HS-27A (cell line): ENCODE measurements at regions not wholly inside any gene's neighbourhood (a gene's known extent, or its start where the extent isn't known, plus 50 kb on each side); places are given as distances from the start of the nearest gene placed in this dataset.
"Not testable (repeated sequence)": the region's sequence is repeated elsewhere in the genome, so short reads cannot be mapped to it uniquely, and the experiment has no call there.

ENCODE experiments used
- DNase-seq: peaks from one replicate; pipeline ENCODE4 v3.0.0-alpha.2; 2012; ENCODE audit warnings: low read depth, missing footprints

DNA sequence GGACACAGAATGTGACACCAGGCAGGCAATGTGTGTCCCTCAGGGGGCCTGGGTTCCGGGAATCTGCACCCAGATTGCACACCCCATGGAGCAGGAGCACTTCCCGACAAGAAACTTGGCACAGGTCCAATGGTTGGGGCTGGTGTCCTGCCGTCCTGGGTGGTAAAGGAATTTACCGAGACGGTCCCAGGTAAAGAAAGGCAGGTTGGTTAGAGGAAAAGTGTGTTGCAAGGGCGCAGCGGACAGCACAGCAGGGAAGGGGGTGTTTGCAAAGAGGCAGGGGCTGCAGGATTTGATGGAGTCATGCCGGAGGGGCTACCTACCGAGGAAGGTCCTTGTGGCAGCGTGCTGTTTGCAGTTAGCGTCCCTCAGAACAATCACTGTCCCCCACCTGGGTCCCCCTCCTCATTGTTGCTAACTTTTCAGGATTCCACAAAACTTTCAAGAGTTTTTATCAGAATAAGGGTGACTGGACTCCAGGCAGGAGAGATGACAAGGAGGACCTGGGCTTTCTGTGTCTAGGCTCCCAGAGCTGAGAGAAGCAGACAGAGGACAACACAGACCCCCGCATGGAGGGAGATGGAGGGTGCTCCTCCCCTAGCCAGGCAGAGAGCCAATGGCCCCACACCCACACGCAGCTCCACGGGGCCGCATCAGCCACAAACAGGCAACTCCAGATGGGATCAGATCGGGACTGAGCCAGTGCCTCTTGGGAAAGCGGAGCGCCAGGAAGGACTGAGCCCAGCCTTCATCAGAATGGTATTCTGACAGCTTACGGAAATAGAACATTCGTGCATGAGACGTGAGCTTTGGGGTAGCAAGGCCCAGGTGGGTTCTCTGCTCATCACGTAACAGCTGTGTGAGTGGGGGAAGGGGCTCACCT is 1423.9 kb downstream of the BRD1 start:
- DNase-seq, result no peak

DNA sequence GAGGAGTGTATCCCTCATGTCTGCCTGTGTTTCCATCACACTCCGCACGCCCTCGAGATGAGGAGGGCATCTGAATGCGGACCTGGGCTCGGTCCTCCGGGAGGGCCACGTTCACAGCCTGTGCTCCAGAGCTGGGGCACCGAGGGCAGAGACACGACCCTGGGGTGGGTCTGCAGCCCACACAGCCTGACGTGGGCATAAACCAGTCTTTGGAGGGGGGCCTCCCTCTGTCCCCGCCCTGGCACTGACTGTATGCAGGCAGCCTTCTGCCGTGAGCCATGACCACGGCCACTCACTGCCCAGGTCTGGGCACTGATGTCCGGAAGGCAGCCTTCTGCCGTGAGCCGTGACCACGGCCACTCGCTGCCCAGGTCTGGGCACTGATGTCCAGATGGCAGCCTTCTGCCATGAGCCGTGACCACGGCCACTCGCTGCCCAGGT is 1425.1 kb downstream of the BRD1 start:
- DNase-seq, result no peak

DNA sequence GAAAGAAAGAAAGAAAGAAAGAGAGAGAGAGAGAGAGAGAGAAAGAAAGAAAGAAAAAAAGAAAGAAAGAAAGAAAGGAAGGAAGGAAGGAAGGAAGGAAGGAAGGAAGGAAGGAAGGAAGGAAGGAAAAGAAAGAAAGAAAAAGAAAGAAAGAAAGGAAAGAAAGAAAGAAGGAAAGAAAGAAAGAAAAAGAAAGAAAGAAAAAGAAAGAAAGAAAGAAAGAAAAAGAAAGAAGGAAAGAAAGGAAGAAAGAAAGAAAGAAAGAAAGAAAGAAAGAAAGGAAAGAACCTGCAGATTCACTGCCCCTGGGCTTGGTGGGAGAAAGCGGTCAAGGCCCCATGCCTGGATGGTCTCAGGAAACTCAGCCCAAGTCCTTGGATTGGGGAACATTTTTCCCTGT is 1426.2 kb downstream of the BRD1 start:
- DNase-seq, result not testable (repeated sequence)

DNA sequence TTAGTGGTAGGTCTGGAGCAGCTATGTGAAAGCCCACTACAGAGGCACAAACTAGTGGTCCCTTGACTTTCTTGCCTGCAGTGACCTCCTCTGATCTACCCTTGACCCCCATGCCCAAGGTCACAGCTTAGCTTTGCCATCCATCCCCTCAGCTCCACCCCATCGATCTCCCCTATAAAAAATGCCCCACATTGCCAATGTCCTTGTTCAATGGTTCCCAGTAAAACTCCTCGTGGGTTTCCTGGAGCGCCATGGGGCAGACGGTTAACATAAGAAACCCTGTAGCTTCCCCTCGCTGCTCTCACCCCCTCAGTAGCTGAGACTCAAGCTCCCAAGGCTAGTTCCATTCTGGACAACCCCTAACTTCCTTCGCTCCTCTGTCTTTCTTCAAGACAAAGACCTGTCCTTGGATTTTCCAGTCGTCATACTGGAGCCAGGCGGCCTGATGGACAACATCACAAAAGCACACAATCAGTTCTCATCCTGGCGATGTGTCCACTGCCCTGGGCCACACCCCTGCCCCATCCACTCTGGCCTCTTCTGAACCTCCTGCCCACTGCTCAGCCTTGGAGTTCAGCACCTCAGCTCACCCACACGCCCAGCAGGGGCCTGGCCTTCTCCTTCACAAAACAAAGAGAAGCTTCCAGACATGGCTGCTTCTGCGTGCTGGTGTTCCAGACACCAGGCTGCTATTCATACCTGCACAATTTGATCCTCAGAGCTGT is 1429.3 kb downstream of the BRD1 start:
- no peak for DNase-seq

DNA sequence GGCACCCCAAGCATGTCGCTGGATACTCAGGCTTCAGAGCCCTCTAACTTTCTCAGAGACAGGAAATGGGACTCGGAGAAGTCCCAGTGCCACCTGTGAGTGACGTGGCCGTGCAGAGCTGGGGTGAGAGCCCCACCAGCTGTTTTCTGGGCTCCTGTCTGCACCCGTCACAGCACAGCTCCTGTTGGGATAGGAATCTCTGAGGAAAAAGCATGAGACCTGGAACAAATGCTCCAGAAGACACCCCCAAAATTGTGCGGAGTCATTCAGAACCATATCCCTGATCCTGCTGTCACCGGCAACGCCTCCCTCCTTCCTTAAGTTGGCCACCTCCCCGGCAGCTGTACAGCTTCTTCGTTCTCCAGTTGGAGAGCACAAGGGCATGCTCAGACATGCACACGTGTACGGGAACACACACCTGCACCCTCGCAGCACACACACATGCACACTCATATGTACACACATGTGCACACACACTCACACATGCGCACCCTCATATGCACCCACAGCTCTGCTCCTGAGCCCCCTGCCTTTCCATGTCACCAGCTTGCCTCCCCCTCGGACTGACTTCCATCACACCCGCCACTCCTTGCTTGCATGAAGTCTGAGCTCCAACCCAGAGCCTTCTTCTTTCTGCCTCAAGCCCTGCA is 1430.0 kb downstream of the BRD1 start:
- DNase-seq, result no peak

DNA sequence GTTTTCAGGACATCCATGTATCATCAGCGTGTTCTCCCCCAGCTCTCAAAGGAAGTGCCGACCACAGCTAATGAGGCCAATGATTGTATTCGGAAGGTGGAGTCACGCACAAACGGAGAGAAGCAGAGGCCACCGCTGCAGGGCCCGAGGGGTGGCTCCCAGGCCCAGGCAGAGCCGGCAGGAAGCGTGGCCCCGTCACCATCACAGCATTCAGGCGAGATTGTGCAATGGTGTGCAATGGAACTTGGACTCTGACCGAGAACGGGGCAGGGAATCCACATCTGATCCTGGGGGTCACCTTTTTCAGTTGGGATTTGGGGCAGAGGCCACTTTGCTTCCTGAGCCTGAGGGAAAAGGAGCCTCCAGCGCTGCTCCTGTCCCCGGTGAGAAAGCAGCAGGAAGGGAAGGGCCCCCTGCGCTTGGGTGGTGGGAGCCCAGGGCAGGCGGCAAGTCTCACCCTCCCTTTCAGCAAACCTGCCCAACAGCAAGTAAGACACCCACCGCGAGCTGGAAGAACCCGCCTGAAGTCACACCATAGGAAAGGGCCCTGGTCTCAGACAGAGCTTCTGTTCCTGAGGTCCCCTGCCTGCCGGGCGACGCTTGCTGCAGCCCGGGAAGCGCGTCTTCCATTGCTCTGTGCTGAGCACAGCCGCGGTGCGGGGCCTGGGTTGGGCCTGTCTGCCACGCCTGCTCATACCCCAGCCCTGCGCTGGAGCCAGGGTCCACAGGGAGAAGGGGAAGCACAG is 1430.7 kb downstream of the BRD1 start:
- DNase-seq, result no peak

DNA sequence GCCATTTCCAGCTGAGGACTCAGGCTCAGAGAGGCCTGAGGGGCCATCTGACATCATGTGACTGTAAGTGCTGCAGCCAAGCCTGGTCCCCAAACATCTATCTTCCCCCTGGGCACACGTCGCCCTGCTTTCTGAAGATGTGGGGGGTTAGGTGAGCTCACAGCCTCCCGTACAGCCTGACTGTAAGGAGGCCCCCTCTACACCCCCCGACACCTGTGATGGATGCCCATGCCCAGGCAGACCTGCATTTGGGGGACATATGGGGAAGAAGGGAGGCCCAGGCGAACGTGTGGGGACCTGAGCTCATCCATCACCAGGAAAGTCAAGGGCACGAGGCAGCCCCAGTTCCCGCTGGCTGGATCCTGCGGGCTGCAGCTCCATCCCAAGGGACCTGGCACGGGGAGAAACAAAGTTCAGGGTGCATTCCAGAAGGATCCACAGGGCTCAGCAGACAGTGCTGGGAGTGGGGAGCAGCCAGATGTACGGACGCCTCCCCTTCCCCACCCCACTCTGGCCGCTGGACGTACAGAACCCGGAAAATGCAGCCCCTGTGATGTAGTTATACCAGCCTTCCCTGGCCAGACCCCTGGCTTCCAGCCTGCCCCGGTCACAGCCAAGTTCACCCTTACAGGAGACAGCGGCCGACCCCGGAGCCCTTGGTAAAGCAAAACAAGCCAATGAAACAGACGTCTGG is 1431.4 kb downstream of the BRD1 start:
- no peak for DNase-seq

DNA sequence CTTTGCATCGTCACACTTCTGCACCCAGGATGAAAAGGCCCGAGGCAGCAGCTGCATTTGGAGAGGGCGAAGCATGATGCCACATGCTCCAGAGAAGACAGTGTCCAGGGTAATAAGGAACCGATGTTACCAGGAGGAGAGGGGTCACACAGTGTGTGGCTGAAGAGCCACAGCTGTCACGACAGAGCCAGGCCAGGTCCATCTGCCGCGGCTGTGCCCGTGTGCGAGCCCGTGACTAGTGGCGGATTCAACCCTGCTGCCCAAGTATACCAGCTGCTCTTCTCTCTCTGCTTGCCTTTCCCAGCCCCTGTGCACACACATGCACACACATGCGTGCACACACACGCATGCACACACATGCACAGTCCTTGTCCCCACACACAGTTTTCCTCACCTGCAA is 1432.5 kb downstream of the BRD1 start:
- DNase-seq, result no peak

DNA sequence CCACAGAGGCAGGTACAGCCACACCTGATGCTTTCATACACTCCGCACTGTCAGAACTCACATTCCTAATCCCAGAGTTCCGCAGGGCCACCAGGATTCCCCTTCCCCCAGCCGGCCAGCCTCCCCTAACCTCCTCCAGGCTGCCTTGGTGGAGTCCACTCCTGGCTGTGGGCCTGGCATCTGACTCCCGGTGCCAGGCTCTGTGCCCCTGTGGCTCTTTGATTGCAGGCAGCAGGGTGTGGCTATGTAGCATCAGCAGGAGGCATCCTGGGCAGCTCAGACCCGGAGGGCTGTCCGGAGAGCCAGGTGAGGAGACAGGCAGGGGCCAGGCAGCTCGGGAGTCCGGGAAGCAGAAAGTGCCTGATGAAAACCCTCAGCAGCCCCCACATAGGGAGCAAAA is 1432.9 kb downstream of the BRD1 start:
- no peak for DNase-seq

DNA sequence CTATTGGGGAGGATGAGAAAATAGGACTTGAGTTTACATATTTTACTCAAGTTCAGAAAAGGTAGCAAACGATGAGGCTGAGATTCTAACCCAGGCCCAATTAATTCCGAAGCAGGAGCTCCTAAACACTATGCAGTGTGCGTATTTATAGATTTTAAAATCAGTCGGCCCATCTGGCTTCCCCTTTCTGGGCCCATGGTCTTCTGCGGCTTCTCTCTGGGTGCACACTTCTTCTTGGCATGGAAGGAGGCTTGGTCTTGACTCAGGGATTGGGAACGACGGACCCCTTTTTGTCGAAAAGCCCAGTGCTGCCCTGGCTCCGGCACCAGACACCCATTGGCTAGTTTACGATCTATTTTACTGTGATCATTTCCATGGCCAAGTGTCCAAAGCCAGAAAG is 1433.8 kb downstream of the BRD1 start:
- DNase-seq, result no peak

DNA sequence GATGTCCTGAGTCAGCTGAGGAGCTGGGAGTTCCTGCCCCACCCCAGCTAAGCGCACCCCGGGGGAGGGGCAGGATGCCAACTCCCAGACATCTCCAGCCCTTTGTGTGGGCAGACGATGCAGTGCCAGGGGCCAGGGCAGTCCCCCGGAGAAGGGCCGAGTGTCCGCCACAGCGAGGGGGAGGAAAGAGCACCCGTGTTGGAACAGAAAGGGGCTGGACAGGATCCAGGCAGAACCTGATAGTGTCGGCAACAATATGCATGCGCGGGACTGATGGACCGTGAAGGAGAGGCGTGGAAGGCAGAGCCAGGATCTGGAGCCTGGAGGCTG is 1434.7 kb downstream of the BRD1 start:
- DNase-seq, result no peak

DNA sequence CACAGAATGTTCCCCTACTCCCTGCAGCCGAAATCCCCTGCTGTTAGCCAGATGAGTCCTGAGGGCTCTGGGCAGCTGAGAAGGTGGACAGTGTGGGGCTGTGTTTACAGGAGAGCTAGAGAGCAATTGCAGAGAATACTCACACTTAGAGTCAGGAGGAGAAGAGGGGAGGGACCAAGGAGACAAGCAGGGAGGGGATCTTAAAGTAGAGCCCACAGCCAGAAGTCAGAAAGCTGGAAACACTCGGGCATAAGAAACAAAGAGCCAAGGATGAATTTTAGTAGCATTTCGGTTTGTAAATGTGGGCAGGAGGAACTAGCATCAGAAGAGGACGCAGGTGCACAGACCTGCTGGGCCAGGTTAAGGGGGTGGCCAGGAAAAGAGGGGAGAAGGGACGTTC is 1435.9 kb downstream of the BRD1 start:
- DNase-seq, result no peak

DNA sequence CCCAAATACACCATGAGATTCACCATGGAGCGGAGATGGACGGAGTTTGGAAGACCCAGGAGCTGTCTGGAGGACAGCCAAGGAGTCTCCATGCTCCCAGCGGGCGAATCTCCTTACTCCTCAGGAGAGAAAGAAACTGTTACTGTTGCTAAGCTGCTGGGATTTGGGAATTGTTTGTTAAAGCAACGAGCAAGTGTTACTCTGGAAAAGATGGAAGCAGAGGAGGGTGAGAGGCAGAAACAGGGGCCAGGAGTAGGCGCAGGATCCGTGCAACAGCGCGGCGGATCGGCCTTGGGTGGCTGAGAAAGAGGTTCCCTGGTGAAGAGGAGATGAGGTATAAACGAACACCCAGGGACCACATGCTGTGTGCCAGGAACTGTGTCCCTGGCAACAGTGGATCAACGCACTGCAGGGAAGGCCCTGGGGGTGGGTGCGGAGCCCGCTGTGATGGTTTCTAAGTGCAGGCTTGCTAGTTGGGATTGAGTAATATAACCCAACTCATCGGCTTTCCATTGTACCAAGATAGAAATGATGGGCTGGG is 1436.4 kb downstream of the BRD1 start:
- no peak for DNase-seq

DNA sequence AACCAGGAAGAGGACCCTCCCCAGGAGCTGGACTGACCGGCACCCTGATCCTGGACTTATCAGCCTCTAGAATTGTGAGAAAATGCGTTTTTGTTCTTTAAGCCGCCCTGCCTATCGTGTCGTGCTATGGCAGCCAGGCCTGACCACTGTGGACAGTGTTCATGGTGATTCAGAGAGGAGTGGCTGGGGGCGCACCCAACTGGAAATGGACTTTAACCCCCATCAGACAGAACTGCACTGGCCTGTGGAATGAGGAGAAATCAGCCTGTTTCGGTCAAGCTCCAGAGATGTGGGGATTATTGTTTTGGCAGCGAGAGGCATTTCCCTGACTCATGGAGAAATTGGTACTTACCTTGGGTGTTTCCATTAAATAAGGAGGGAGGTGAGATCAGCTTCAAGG is 1437.8 kb downstream of the BRD1 start:
- DNase-seq, result no peak

DNA sequence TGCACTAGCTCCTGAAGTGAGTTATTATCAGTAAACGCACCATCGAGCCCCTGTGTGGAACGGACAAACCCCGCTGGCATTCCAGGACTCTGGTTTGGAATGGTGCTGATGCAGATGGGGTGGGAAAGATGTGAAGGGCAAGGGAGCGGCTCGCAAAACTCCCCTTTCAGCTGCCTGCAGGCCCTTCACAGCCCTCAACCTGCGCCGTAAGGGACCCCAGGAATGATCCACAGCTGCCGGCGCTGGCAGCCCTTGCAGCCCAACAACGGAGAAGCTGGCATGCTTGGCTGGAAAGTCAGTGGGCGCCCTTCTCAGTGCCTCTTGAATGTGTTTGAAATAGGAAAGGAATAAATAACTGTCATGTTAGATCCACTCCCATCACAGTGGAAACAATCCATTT is 1445.5 kb downstream of the BRD1 start:
- DNase-seq, result no peak

DNA sequence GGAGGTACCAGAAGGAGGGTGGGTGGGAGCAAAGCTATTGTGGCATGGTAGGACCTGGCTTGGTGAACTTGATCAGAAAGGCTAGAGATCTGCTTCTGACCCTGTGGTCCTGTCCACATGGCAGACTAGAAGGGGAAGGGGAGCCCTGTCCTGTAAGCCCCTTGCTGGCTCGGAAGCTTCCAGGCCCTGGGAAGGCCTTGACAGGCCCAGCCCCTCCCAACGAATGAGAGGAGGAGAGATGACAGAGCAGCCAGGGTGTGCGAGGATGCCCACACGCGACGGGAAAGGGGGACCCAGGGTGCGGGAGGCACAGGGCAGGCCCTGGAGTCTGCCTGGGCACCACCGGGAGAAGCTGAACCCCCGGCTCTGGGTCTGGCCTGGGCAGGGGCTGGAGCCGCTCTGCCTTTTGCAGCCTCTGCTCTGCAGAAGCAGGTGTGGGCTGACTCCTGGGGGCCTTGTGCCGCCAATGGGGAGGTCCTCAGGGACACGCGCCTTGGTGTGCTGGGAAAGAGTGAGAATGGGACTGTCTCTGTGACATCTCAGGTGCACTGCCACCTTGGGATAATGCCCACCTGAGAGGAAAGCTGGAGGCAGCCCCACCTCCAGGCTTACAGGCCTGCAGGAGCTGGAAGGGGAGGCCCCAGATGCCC is 1447.5 kb downstream of the BRD1 start:
- no peak for DNase-seq

DNA sequence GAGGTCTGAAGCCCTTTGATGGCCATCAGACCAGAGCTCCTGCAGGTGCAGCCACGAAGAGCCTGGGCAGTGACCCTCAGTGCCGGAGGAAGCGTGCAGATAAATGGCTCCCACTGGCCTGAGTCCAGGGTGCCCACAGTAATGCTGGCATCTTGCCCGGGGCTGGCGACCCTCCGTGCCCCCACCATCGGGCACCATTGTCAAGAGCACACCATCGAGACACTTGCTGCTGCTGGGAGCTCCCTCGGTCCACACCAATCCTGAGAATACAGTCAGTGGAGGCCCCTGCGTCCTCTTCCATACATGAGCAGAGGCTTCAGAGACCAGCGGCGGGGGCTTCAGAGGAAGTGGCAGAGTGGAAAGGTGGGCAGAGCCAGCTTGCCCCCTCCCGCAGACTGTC is 1448.3 kb downstream of the BRD1 start:
- no peak for DNase-seq

DNA sequence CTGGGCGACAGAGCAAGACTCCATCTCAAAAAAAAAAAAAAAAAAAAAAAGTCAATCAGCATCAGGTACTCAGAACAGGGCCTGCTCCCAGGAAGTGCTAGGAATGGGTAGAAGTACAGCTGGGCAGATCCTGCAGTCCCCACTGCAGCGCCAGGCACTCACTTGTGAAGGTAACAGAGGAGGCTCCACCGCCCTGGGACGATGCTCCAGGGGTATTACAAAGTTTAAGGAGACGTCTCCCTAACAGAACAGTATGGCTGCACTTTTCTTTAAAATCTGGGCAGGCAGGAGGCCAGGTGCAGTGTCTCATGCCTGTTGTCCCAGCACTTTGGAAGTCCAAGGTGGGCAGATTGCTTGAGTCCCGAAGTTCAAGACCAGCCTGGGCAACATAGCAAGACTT is 1449.0 kb downstream of the BRD1 start:
- no peak for DNase-seq

DNA sequence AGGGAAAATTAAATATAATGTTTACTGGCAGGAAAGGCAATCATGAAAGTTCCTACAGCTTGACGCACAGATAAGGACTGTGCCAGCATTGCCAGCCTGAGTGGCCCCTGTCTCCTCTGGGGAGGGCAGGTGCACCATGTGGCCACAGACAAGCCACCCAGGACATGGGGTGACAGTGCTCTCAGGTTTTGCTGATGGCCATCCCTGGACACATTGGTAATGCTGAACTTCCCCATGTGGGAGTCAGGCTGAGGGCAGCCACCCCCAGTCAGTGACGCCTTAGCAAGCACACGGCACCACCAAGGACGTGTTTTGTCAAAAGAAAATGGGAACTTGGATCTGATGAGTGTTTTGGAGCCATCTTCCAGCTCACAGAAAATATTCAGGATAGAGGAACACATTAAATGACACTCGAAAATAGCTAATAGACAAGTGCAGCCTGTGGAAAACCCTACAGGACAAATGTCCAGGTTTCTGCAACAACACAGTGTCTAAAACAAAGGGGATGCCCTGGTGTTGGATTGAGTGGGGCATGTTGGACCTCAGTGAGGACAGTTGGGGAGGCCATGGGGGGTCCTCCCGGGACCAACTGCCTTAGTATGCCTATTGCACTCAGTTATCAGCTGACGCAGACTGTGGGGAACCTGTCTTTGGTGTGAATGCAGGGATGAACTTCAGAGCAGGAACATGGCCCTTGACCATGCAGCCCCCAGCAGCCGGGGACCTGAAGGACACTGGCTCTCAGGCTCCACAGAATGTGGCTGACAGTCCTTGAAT is 1450.5 kb downstream of the BRD1 start:
- DNase-seq, result no peak

DNA sequence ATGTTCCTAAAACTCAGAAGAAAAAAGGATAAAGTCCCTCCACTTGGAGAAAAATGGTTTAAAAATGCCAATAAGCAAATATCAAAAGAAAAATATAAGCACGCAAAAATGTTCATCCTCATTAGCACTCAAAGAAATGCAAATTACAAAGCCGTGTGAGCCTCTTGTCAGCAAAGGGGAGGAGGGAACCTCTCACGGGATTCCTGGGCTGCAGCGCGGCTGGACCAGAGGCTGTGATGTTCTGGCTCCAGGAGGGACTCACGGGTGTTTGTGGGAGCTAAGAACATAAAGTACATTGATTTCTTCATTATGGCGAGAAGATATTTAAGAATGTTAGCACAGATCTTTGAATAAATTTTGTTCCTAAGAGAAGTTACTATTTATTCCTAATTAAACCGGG is 1451.2 kb downstream of the BRD1 start:
- no peak for DNase-seq
